ENCODE measurements at regions not wholly inside any gene's neighbourhood (a gene's known extent, or its start where the extent isn't known, plus 50 kb on each side); places are given as distances from the start of the nearest gene placed in this dataset.

DNA sequence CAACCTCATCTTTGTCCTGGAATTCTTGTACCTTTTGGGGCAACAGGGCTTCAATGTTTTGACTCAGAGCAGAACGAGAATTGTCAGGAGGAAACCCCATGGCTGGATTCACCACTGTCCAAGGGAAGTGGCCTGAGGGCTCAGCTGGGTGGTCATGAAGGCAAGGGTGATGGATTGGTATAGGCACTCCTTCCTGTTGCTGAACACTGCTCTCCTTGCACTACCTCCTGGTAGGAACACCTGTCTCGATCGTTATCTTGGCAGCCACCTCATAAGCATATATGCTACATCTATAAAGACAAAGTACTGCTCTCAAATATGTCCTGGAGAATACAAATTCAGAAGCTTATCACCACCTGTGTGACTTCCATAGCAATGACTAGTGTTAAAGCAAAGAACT lies 79.8 kb downstream of the CCNG2 start:
- no peaks in the 10 kb centered on the region for H4K20me1 ChIP-seq (ENCODE audit: insufficient read depth)
- H3K36me3 ChIP-seq (ENCODE audit: low read depth), result no peaks in the 10 kb centered on the region
- BruUV-seq (replicated peaks), result no TSS peak
- no peak overlapping the region for H3K27ac ChIP-seq
- H3K9me3 ChIP-seq (ENCODE audit: insufficient read depth, low read depth), result no peaks in the 10 kb centered on the region
- H3K79me2 ChIP-seq (ENCODE audit: low read depth), result no peaks in the 10 kb centered on the region
- H3K4me2 ChIP-seq, result no peak overlapping the region
- TF ChIP-seq, protein P1, sequence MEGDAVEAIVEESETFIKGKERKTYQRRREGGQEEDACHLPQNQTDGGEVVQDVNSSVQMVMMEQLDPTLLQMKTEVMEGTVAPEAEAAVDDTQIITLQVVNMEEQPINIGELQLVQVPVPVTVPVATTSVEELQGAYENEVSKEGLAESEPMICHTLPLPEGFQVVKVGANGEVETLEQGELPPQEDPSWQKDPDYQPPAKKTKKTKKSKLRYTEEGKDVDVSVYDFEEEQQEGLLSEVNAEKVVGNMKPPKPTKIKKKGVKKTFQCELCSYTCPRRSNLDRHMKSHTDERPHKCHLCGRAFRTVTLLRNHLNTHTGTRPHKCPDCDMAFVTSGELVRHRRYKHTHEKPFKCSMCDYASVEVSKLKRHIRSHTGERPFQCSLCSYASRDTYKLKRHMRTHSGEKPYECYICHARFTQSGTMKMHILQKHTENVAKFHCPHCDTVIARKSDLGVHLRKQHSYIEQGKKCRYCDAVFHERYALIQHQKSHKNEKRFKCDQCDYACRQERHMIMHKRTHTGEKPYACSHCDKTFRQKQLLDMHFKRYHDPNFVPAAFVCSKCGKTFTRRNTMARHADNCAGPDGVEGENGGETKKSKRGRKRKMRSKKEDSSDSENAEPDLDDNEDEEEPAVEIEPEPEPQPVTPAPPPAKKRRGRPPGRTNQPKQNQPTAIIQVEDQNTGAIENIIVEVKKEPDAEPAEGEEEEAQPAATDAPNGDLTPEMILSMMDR (conservative IDR thresholded peaks at IDR 0.05), result no peak
- no peak for TF ChIP-seq EZH2 (IDR thresholded peaks at IDR 0.05; ENCODE audit: low read depth)
- no peaks in the 10 kb centered on the region for H3K27me3 ChIP-seq (ENCODE audit: insufficient read depth, low read depth)
- no peaks in the 10 kb centered on the region for H3K9me2 ChIP-seq (ENCODE audit: insufficient read depth)
- no peak overlapping the region for H2AFZ ChIP-seq
- intact Hi-C loops (cut with micrococcal nuclease; ENCODE audit: unreplicated experiment), result no loop called here
- CTCF ChIA-PET, result no interaction called here
- DNase-seq, result no peak
- H3K4me3 ChIP-seq, result no peak overlapping the region
- POLR2A ChIA-PET (ENCODE audit: unreplicated experiment), result no interaction called here
- H3K4me1 ChIP-seq (replicated peaks; ENCODE audit: insufficient read depth), result no peaks in the 10 kb centered on the region; the same call in 1 of the 2 replicates
- H3F3A ChIP-seq (ENCODE audit: insufficient read depth, low read depth), result no peaks in the 10 kb centered on the region

DNA sequence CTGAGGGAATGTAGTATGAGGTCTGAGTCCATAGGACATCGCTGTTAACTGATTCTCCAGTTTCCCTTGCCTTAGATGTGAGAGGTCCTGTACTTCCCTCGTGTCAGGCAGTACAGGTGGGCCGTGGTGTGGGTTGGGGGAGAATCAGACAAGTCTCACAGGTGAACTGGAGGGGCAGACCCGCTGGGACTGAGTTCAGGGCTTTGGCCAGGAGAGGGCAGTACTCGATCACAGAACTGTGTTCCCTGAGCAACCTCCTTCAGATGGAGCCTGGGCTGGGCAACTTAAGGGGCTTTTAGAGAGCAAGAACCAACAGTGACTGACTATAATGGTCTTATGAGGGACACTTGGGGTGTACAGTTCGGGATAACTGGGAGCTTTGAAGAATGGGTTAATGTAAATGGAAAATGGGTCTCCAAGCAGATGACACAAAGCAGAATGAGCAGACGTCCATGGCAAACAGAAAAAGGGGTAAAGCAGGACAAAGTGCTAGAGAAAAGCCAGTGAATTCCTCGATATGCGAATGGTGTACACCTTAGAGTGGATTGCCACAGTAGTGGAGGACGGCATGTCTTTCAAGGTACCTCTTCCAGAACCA lies 83.6 kb downstream of the CCNG2 start:
- H3F3A ChIP-seq (ENCODE audit: insufficient read depth, low read depth), result no peaks in the 10 kb centered on the region
- POLR2A ChIA-PET (ENCODE audit: unreplicated experiment), result no interaction called here
- H3K79me2 ChIP-seq (ENCODE audit: low read depth), result no peaks in the 10 kb centered on the region
- H3K4me1 ChIP-seq (replicated peaks; ENCODE audit: insufficient read depth), result no peaks in the 10 kb centered on the region
- H3K27ac ChIP-seq, result no peak overlapping the region
- no peaks in the 10 kb centered on the region for H3K27me3 ChIP-seq (ENCODE audit: insufficient read depth, low read depth)
- H2AFZ ChIP-seq, result no peak overlapping the region
- intact Hi-C loops (cut with micrococcal nuclease; ENCODE audit: unreplicated experiment), result loop anchor here (2.0 to 5.0 kb wide), 2 partner anchors 67 to 118 kb away; no protein-coding TSS in a partner anchor
- no TSS peak for BruUV-seq (replicated peaks)
- H3K4me3 ChIP-seq, result no peak overlapping the region
- CTCF ChIA-PET, result interaction anchor here (0.5 kb wide), 1 partner anchor 427 kb away, joined by 12 read pairs; no protein-coding TSS in a partner anchor
- H3K36me3 ChIP-seq (ENCODE audit: low read depth), result no peaks in the 10 kb centered on the region
- DNase-seq, result peak; percentile 35 to 37
- no peaks in the 10 kb centered on the region for H4K20me1 ChIP-seq (ENCODE audit: insufficient read depth)
- H3K9me2 ChIP-seq (ENCODE audit: insufficient read depth), result no peaks in the 10 kb centered on the region
- H3K9me3 ChIP-seq (ENCODE audit: insufficient read depth, low read depth), result no peaks in the 10 kb centered on the region
- H3K4me2 ChIP-seq, result no peak overlapping the region
- TF ChIP-seq EZH2 (IDR thresholded peaks at IDR 0.05; ENCODE audit: low read depth), result no peak
- TF ChIP-seq, protein P1 (conservative IDR thresholded peaks at IDR 0.05), result peak; percentile 77

DNA sequence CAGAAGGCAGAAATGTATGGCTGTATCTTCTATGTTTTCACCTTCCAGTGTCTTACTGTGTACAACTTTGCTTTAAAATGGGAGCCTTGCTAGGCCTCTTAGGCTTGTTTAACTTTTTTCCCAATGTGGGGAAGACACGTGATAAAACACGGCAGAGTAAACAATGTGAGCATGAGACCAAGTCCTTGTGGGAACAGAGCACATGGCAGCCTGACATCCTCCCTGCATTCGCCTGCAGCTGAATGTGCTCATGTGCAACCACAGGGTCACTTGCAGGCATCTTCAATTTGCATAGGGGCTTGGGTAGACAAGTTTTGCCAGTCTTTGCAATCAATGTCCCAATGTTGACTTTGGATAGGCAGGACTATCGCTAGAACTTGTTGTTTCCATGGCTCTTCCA lies 91.8 kb downstream of the CCNG2 start:
- CTCF ChIA-PET, result no interaction called here
- no peak overlapping the region for H3K4me2 ChIP-seq
- DNase-seq, result no peak
- H3F3A ChIP-seq (ENCODE audit: insufficient read depth, low read depth), result no peaks in the 10 kb centered on the region
- no peaks in the 10 kb centered on the region for H4K20me1 ChIP-seq (ENCODE audit: insufficient read depth)
- H2AFZ ChIP-seq, result no peak overlapping the region
- no peak overlapping the region for H3K27ac ChIP-seq
- no peaks in the 10 kb centered on the region for H3K79me2 ChIP-seq (ENCODE audit: low read depth)
- no peaks in the 10 kb centered on the region for H3K4me1 ChIP-seq (replicated peaks; ENCODE audit: insufficient read depth)
- no peak overlapping the region for H3K4me3 ChIP-seq
- no peaks in the 10 kb centered on the region for H3K9me3 ChIP-seq (ENCODE audit: insufficient read depth, low read depth)
- no peak for TF ChIP-seq EZH2 (IDR thresholded peaks at IDR 0.05; ENCODE audit: low read depth)
- TF ChIP-seq, protein P1 (conservative IDR thresholded peaks at IDR 0.05), result no peak
- BruUV-seq (replicated peaks), result no TSS peak
- H3K36me3 ChIP-seq (ENCODE audit: low read depth), result no peaks in the 10 kb centered on the region
- H3K9me2 ChIP-seq (ENCODE audit: insufficient read depth), result no peaks in the 10 kb centered on the region
- intact Hi-C loops (cut with micrococcal nuclease; ENCODE audit: unreplicated experiment), result no loop called here
- H3K27me3 ChIP-seq (ENCODE audit: insufficient read depth, low read depth), result no peaks in the 10 kb centered on the region
- POLR2A ChIA-PET (ENCODE audit: unreplicated experiment), result no interaction called here

All from PC-9 (cell line).